Tibial artery (tissue), 4 donors: ENCODE measurements at regions not wholly inside any gene's neighbourhood (a gene's known extent, or its start where the extent isn't known, plus 50 kb on each side); places are given as distances from the start of the nearest gene placed in this dataset.

ENCODE experiments used
- DNase-seq, 2 donors: peaks; one replicate each; pipeline ENCODE4 v3.0.0-alpha.2; 2019
- H3K27ac ChIP-seq, 2 donors: fragments of 200-600 bp; sonication (generic) in 1 of 2; 1 replicate in 1 of 2; 2 replicates in 1 of 2; pipeline ENCODE4 v1.5.1; 2018 to 2019; ENCODE audit warnings: mild to moderate bottlenecking in 1 of 2
- H3K27me3 ChIP-seq, 2 donors: fragments of 200-600 bp; sonication (generic) in 1 of 2; one replicate each; pipeline versions ENCODE4 v1.5.1 to v1.6.0; 2016 to 2019
- H3K36me3 ChIP-seq, 3 donors: fragments of 200-600 bp; sonication (generic) in 2 of 3; one replicate each; pipeline ENCODE4 v1.5.1; 2016 to 2019; ENCODE audit warnings: mild to moderate bottlenecking in 2 of 3
- H3K4me1 ChIP-seq, 4 donors: fragments of 200-600 bp; sonication (generic) in 2 of 4; 1 replicate in 3 of 4; 2 replicates in 1 of 4; pipeline ENCODE4 v1.5.1; 2016 to 2019
- H3K4me3 ChIP-seq, 2 donors: fragments of 200-600 bp; sonication (generic) in 1 of 2; 1 replicate in 1 of 2; 2 replicates in 1 of 2; pipeline ENCODE4 v1.5.1; 2018 to 2019; ENCODE audit warnings: mild to moderate bottlenecking in 2 of 2
- H3K9me3 ChIP-seq, 3 donors: fragments of 200-600 bp; sonication (generic) in 1 of 3; one replicate each; pipeline ENCODE4 v1.5.1; 2016 to 2019
- intact Hi-C: fragments of 100-400 bp; cut with DNase I; formaldehyde crosslinking; loops from one replicate; pipeline ENCODE4 v1.15.0; 2023; ENCODE audit warnings: low total_unique reads
- TF ChIP-seq, protein P1 (sequence below), 2 experiments: fragments of 200-600 bp in 1 of 2; fragments of 450-650 bp in 1 of 2; IDR thresholded peaks; one replicate each; pipeline ENCODE4 v1.5.1; 2017 to 2019; ENCODE audit warnings: antibody characterized with exemption in 2 of 2, mild to moderate bottlenecking in 1 of 2, moderate library complexity in 1 of 2

DNA sequence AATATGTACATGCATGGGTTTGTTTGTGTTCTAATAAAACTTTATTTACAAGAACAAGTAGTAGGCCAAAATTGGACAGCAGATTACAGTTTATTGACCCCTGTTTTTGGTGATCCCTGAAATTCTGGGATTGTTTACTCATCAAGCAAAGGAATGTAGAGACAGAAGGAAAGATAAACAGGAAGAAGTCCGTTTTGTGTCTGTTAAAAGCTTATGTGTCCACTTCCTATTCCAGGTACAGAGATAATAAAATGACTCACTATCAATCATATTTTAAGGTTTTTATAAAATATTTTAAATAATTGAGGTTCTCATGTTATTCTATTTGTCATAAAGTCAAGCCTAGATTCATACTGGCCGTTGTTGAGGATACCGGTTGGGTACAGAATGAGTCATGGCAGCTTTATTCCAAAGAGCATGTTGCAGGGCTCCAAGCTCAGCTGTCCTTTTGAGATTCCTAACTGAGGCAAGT is 214.9 kb upstream of the DAB2 start:
- no peaks in the 10 kb centered on the region for H3K36me3 ChIP-seq
- no peaks in the 10 kb centered on the region for H3K9me3 ChIP-seq
- no peak overlapping the region for H3K4me3 ChIP-seq
- TF ChIP-seq, protein P1, sequence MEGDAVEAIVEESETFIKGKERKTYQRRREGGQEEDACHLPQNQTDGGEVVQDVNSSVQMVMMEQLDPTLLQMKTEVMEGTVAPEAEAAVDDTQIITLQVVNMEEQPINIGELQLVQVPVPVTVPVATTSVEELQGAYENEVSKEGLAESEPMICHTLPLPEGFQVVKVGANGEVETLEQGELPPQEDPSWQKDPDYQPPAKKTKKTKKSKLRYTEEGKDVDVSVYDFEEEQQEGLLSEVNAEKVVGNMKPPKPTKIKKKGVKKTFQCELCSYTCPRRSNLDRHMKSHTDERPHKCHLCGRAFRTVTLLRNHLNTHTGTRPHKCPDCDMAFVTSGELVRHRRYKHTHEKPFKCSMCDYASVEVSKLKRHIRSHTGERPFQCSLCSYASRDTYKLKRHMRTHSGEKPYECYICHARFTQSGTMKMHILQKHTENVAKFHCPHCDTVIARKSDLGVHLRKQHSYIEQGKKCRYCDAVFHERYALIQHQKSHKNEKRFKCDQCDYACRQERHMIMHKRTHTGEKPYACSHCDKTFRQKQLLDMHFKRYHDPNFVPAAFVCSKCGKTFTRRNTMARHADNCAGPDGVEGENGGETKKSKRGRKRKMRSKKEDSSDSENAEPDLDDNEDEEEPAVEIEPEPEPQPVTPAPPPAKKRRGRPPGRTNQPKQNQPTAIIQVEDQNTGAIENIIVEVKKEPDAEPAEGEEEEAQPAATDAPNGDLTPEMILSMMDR (IDR thresholded peaks at IDR 0.05) = no peak
- H3K4me1 ChIP-seq = no peaks in the 10 kb centered on the region
- no peaks in the 10 kb centered on the region for H3K27me3 ChIP-seq
- intact Hi-C loops = no loop called here
- DNase-seq = no peak
- no peak overlapping the region for H3K27ac ChIP-seq

DNA sequence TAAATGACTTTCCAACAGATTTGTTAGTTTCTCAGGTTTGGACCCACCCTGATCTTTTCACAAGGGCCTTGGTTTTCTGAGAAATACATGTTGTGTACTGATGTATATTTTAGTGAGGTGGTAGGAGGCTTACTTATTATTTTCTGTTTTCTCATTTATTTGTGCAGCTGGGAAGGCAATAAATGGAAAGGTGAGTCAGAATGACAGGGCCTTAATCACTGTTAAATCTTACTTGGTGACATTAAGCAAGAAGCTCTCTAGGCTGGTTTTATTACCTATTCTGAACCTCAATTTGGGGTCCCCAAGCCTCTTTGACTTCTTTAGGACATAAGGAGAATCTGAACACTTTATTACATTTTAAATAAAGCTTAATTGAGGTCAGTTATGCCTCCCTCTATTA is 214.0 kb upstream of the DAB2 start:
- Histone ChIP-seq H3K4me1 (no peaks in the 10 kb centered on the region), H3K27ac (no peak overlapping the region), H3K4me3 (no peak overlapping the region), H3K27me3 (no peaks in the 10 kb centered on the region), H3K9me3 (no peaks in the 10 kb centered on the region), H3K36me3 (no peaks in the 10 kb centered on the region)
- DNase-seq = no peak
- TF ChIP-seq, protein P1 (IDR thresholded peaks at IDR 0.05) = no peak
- intact Hi-C loops = no loop called here

DNA sequence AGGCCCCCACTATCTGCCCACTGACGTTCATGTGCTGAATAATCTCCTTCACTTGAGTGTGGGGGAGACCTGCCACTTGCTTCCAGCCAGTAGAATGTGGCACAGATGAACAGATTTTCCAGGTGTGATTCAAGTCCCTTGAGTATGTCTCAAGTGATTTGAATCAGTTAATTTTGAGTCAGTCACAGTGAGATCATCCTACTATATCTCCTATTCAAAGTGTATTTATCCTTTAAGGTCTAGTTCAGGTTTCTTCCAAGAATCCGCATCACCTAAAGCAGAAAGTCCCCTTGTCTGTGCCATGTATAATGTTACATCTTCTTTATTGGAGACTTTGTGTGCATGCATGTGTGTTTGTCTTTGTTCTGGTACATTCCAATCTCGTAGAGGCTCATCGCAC is 208.3 kb upstream of the DAB2 start:
- DNase-seq = no peak
- Histone ChIP-seq H3K27ac (no peak overlapping the region), H3K4me3 (no peak overlapping the region), H3K4me1 (no peaks in the 10 kb centered on the region), H3K36me3 (no peaks in the 10 kb centered on the region), H3K9me3 (no peaks in the 10 kb centered on the region), H3K27me3 (no peaks in the 10 kb centered on the region)
- intact Hi-C loops = no loop called here
- TF ChIP-seq, protein P1 (IDR thresholded peaks at IDR 0.05) = no peak

DNA sequence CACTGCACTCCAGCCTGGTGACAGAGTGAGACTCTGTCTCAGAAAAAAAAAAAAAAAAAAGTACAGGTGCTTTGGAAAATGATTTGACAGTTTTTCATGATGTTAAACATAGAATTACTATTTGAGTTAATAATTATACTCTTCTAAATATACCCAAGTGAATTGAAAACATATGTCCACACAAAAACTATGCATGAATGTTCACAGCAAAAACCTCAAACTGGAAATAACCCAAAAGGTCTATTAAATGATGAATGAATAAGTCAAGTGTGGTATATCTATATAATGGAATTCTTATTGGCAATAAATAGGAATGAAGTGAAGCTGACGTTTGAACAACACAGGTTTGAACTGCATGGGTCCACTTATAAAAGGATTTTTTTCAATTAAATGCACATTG is 207.2 kb upstream of the DAB2 start:
- TF ChIP-seq, protein P1 (IDR thresholded peaks at IDR 0.05) = no peak
- Histone ChIP-seq H3K4me3 (no peak overlapping the region), H3K27ac (no peak overlapping the region), H3K4me1 (no peaks in the 10 kb centered on the region), H3K27me3 (no peaks in the 10 kb centered on the region), H3K36me3 (no peaks in the 10 kb centered on the region), H3K9me3 (no peaks in the 10 kb centered on the region)
- intact Hi-C loops = no loop called here
- no peak for DNase-seq

DNA sequence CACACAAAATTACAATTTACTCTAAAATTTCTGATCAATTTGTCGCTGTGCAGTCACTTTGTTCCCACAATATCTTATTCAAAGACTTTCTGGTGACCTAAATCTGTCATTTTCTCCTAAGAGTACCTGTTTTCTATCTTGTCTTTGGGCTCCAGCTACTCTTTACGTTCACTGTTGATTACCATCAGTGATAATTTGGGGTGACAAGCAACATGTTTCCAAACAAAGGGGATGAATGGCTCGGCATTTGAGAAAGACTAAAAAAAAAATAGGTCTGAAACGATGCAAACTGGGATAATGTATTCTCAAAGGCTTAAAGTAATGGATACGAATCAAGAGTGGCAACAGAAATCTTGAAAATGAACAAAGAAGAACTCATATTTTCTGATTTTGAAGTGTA is 205.2 kb upstream of the DAB2 start:
- no peak for DNase-seq
- Histone ChIP-seq H3K27me3 (no peaks in the 10 kb centered on the region), H3K9me3 (no peaks in the 10 kb centered on the region), H3K4me3 (no peak overlapping the region), H3K36me3 (no peaks in the 10 kb centered on the region), H3K27ac (no peak overlapping the region), H3K4me1 (peaks cover 0 to 5% (median 2%) of the 10 kb centered on the region in 4 donors)
- TF ChIP-seq, protein P1 (IDR thresholded peaks at IDR 0.05) = no peak
- intact Hi-C loops = no loop called here

DNA sequence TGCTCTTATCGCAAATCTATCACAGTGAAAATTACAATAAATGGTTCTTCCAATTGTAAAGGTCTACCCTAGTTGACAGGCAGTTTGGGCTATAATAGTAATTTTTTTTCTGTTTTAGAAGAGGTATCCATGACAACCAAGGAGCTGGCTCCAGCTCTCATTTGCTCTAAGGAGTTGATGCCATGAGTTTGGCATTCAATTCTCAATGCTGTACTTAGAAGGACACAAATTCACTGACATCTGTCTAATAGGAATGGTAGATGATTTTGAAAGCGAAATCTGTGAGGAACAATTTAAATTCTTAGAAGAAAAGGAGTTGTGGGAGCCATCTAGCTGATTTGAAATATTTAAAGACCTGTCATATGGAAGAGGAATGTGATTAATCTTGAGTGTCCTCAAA is 203.6 kb upstream of the DAB2 start:
- H3K4me1 ChIP-seq = peaks cover 0 to 13% (median 2%) of the 10 kb centered on the region in 4 donors
- H3K4me3 ChIP-seq = no peak overlapping the region
- no peaks in the 10 kb centered on the region for H3K9me3 ChIP-seq
- H3K27me3 ChIP-seq = no peaks in the 10 kb centered on the region
- H3K27ac ChIP-seq = no peak overlapping the region
- H3K36me3 ChIP-seq = no peaks in the 10 kb centered on the region
- DNase-seq = no peak
- TF ChIP-seq, protein P1 (IDR thresholded peaks at IDR 0.05) = no peak
- intact Hi-C loops = no loop called here
